ENCODE measurements at regions not wholly inside any gene's neighbourhood (a gene's known extent, or its start where the extent isn't known, plus 50 kb on each side); places are given as distances from the start of the nearest gene placed in this dataset.

DNA sequence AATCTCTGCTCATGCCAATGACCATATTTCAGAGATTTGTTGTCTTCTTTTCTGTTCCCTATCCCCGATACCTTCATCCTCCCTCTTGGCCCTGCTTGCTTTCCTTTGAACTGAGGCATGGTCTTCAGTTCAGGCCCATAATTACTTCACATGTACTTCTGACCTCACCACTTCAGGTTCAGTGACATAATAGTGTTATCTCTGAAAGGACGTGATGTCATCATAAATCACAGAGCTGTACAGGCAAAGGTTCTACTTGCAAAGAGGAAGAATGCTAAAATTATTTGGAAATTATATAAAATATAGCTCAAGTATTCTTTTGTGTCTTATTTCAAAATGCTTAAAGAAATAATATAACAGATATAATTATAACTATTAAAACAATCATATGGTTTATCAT, 230.3 kb upstream of the ESRRG start:
- no peak for TF ChIP-seq NFXL1 (CRISPR knock-in tag; IDR thresholded peaks at IDR 0.05)
- TF ChIP-seq MXI1 (IDR thresholded peaks at IDR 0.05; ENCODE audit: low read depth, low read length): no peak
- TF ChIP-seq ZNF655 (CRISPR knock-in tag; IDR thresholded peaks at IDR 0.05): no peak
- no peak for TF ChIP-seq ETV6 (IDR thresholded peaks at IDR 0.05; ENCODE audit: borderline replicate concordance in 1 of 2, low read depth in 2 of 2, low read length in 1 of 2)
- TF ChIP-seq ETV6 (CRISPR knock-in tag; IDR thresholded peaks at IDR 0.05; ENCODE audit: borderline replicate concordance): no peak
- TF ChIP-seq HMG20B (CRISPR knock-in tag; IDR thresholded peaks at IDR 0.05): no peak
- TF ChIP-seq PYGO2 (tag; IDR thresholded peaks at IDR 0.05): no peak
- no peak for TF ChIP-seq ZNF561 (CRISPR knock-in tag; conservative IDR thresholded peaks at IDR 0.05)
- TF ChIP-seq KDM2B (CRISPR knock-in tag; IDR thresholded peaks at IDR 0.05): no peak
- no peak for TF ChIP-seq KLF10 (CRISPR knock-in tag; IDR thresholded peaks at IDR 0.05)
- no peak for TF ChIP-seq CREB3 (tag; conservative IDR thresholded peaks at IDR 0.05; ENCODE audit: low read depth)
- no peak for TF ChIP-seq MED1 (CRISPR knock-in tag; IDR thresholded peaks at IDR 0.05; ENCODE audit: borderline replicate concordance)
- DNase-seq (ENCODE audit: extremely low read depth in 1 of 4, low spot score in 3 of 4) (no peak), FAIRE-seq (no peak), ATAC-seq (no peak)
- Histone ChIP-seq H3K9me1 (ENCODE audit: control insufficient read depth, insufficient read depth, low read length) (no peaks in the 10 kb centered on the region), H3K9me3 (replicated peaks; ENCODE audit: control insufficient read depth, insufficient read depth, low read depth, low read length) (no peaks in the 10 kb centered on the region), H3K4me3 (no peak overlapping the region), H3K9ac (ENCODE audit: insufficient read depth in 1 of 2, low read depth in 2 of 2, low read length in 2 of 2) (no peak overlapping the region), H3K36me3 (ENCODE audit: control insufficient read depth, insufficient read depth, low read length) (no peaks in the 10 kb centered on the region), H3K79me2 (ENCODE audit: control insufficient read depth, insufficient read depth, low read length) (no peaks in the 10 kb centered on the region), H3K27ac (ENCODE audit: extremely low read depth, low read depth, low read length) (no peak overlapping the region), H4K20me1 (replicated peaks; ENCODE audit: control insufficient read depth, insufficient read depth, low read length) (no peaks in the 10 kb centered on the region), H3K4me2 (ENCODE audit: insufficient read depth, low read length) (no peak overlapping the region), H2AFZ (ENCODE audit: low read depth, low read length) (no peak overlapping the region), H3K27me3 (ENCODE audit: control insufficient read depth in 2 of 2, insufficient read depth in 2 of 2, low read length in 2 of 2) (no peaks in the 10 kb centered on the region), H3K4me1 (replicated peaks in 1 of 2; ENCODE audit: control insufficient read depth in 2 of 2, insufficient read depth in 2 of 2, low read length in 2 of 2) (no peaks in the 10 kb centered on the region)
- BruUV-seq (replicated peaks): no TSS peak
- in situ Hi-C loops (cut with MboI): no loop called here
- intact Hi-C loops (cut with micrococcal nuclease): no loop called here
- ChIA-PET POLR2A (no interaction called here), CTCF (ENCODE audit: low intra/inter-chr PET ratio) (no interaction called here)
- 0% methylated on average over 2 of the region's 2 CpGs for WGBS (ENCODE audit: insufficient coverage, low coverage, missing lambda C conversion rate)
